OCI-LY1 (cell line): ENCODE measurements at regions not wholly inside any gene's neighbourhood (a gene's known extent, or its start where the extent isn't known, plus 50 kb on each side); places are given as distances from the start of the nearest gene placed in this dataset.

Source experiments
- CTCF ChIP-seq: fragments of 200-600 bp; sonication (generic), shearing (Covaris generic); IDR thresholded peaks from 2 replicates; pipeline ENCODE4 v1.5.1; 2017; ENCODE audit warnings: mild to moderate bottlenecking, antibody characterized with exemption, low read length, moderate library complexity, mixed read lengths
- EZH2 ChIP-seq: fragments of 200-600 bp; sonication (generic), shearing (Covaris generic); IDR thresholded peaks from 2 replicates; pipeline ENCODE4 v1.8.0; 2017; ENCODE audit warnings: borderline replicate concordance, mixed run types, mild to moderate bottlenecking, antibody characterized with exemption, low read length, moderate library complexity, mixed read lengths

- no peak for TF ChIP-seq EZH2
- no peak for TF ChIP-seq CTCF
Measured at GRCh38 chr3:166510382-166510781, 673.2 kb upstream of the BCHE start.
